ENCODE measurements at regions not wholly inside any gene's neighbourhood (a gene's known extent, or its start where the extent isn't known, plus 50 kb on each side); places are given as distances from the start of the nearest gene placed in this dataset.

DNA sequence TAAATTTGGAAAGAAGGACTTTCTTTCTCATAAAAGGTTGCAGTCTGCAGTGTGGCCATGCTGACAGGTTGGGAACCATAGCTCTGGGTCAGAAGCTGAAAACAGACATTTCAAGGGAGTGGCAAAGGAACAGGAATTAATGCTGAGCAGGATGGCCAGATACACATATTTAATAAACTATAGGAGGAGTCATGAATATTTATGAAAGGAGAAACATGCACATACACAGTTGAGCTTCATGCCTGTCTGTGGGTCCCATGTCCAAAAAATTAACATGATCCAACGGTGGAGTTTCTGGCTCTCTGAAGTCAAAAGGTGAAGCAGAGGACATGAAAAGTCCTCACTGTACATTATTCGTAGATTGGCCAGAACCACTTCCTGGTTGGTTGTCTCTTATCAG, 2556.0 kb downstream of the PCDH9 start:
- no peak for TF ChIP-seq EP300 (IDR thresholded peaks at IDR 0.05; ENCODE audit: borderline replicate concordance)
- TF ChIP-seq CEBPB (IDR thresholded peaks at IDR 0.05) = no peak
- TF ChIP-seq YY1 (IDR thresholded peaks at IDR 0.05; ENCODE audit: low read depth) = no peak
- no peak for TF ChIP-seq CREB1 (IDR thresholded peaks at IDR 0.05; ENCODE audit: low read depth)
- no peak for TF ChIP-seq TAF1 (IDR thresholded peaks at IDR 0.05; ENCODE audit: low read depth)
- TF ChIP-seq RAD21 (IDR thresholded peaks at IDR 0.05; ENCODE audit: low read depth) = no peak
- no peak for TF ChIP-seq NFIC (IDR thresholded peaks at IDR 0.05)
- TF ChIP-seq FOXM1 (IDR thresholded peaks at IDR 0.05; ENCODE audit: borderline replicate concordance, low read depth) = no peak
- TF ChIP-seq, protein P1, sequence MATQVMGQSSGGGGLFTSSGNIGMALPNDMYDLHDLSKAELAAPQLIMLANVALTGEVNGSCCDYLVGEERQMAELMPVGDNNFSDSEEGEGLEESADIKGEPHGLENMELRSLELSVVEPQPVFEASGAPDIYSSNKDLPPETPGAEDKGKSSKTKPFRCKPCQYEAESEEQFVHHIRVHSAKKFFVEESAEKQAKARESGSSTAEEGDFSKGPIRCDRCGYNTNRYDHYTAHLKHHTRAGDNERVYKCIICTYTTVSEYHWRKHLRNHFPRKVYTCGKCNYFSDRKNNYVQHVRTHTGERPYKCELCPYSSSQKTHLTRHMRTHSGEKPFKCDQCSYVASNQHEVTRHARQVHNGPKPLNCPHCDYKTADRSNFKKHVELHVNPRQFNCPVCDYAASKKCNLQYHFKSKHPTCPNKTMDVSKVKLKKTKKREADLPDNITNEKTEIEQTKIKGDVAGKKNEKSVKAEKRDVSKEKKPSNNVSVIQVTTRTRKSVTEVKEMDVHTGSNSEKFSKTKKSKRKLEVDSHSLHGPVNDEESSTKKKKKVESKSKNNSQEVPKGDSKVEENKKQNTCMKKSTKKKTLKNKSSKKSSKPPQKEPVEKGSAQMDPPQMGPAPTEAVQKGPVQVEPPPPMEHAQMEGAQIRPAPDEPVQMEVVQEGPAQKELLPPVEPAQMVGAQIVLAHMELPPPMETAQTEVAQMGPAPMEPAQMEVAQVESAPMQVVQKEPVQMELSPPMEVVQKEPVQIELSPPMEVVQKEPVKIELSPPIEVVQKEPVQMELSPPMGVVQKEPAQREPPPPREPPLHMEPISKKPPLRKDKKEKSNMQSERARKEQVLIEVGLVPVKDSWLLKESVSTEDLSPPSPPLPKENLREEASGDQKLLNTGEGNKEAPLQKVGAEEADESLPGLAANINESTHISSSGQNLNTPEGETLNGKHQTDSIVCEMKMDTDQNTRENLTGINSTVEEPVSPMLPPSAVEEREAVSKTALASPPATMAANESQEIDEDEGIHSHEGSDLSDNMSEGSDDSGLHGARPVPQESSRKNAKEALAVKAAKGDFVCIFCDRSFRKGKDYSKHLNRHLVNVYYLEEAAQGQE (IDR thresholded peaks at IDR 0.05; ENCODE audit: low read depth) = no peak
- no peak for TF ChIP-seq TEAD4 (IDR thresholded peaks at IDR 0.05)
- TF ChIP-seq TCF12 (IDR thresholded peaks at IDR 0.05; ENCODE audit: low read depth) = no peak
- TF ChIP-seq, protein P2, sequence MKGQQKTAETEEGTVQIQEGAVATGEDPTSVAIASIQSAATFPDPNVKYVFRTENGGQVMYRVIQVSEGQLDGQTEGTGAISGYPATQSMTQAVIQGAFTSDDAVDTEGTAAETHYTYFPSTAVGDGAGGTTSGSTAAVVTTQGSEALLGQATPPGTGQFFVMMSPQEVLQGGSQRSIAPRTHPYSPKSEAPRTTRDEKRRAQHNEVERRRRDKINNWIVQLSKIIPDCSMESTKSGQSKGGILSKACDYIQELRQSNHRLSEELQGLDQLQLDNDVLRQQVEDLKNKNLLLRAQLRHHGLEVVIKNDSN (IDR thresholded peaks at IDR 0.05) = no peak
- TF ChIP-seq, protein P3, sequence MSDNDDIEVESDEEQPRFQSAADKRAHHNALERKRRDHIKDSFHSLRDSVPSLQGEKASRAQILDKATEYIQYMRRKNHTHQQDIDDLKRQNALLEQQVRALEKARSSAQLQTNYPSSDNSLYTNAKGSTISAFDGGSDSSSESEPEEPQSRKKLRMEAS (IDR thresholded peaks at IDR 0.05) = no peak
